H1 (cell line): ENCODE measurements at regions not wholly inside any gene's neighbourhood (a gene's known extent, or its start where the extent isn't known, plus 50 kb on each side); places are given as distances from the start of the nearest gene placed in this dataset.

Experiments used
- BCL11A ChIP-seq, 2 experiments: IDR thresholded peaks; one replicate each; pipeline ENCODE4 v1.6.1; 2011; ENCODE audit warnings: low read depth in 2 of 2, low read length in 2 of 2, mild to moderate bottlenecking in 2 of 2
- BRCA1 ChIP-seq: IDR thresholded peaks from 2 replicates; pipeline ENCODE4 v1.6.1; 2012; ENCODE audit warnings: low read depth, low read length, improper control_type of control experiment
- CREB1 ChIP-seq: IDR thresholded peaks from 2 replicates; pipeline ENCODE4 v1.6.1; 2012; ENCODE audit warnings: inconsistent platforms
- GABPA ChIP-seq: IDR thresholded peaks from 2 replicates; pipeline ENCODE4 v1.6.1; 2011; ENCODE audit warnings: mild to moderate bottlenecking, low read length, moderate library complexity, borderline replicate concordance; ENCODE audit not compliant: insufficient read depth
- KDM4A ChIP-seq: IDR thresholded peaks from one replicate; pipeline ENCODE4 v1.7.1; 2012; ENCODE audit warnings: low read depth, mild to moderate bottlenecking, moderate library complexity, low read length, inconsistent platforms; ENCODE audit not compliant: severe bottlenecking
- NANOG ChIP-seq: IDR thresholded peaks from 2 replicates; pipeline ENCODE4 v1.6.1; 2011; ENCODE audit warnings: low read length, low read depth, mild to moderate bottlenecking, inconsistent platforms; ENCODE audit not compliant: insufficient read depth, poor library complexity, severe bottlenecking
- RNF2 ChIP-seq: fragments of 200-900, 300-1000 bp; sonication (generic); IDR thresholded peaks from 2 replicates; pipeline ENCODE4 v1.7.1; 2016; ENCODE audit warnings: borderline replicate concordance, low read depth, mild to moderate bottlenecking, antibody characterized with exemption, low read length; ENCODE audit not compliant: poor library complexity, severe bottlenecking; ENCODE audit errors: missing control alignments
- SRF ChIP-seq: IDR thresholded peaks from 2 replicates; pipeline ENCODE4 v1.6.1; 2011; ENCODE audit warnings: mild to moderate bottlenecking, low read depth, low read length, moderate library complexity
- TF ChIP-seq, protein P1 (sequence below): IDR thresholded peaks from 2 replicates; pipeline ENCODE4 v1.6.1; 2012; ENCODE audit warnings: inconsistent platforms

DNA sequence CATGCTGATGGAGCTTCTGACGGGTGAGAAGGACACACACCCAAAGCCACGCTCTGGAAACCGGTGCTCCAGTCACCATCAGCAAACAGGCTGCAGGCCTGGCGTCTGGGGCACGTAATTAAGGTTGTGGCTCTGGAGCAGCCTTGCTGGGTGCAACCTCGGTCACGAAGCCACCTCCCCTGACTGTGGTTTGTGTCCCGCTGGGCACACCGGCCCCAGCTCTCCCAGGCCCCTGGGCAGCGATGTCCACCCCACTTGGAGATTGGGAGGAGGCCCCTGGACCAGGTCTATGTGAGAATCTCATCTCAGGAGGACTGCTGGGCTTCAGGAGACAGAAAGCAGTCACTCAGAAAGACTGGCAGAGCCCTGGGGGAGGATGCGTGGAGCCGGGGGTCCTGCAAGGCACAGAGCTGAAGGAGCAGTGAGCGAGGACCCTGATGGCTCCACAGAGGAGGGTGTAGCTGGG is 631.6 kb downstream of the BRD1 start (continued):
- TF ChIP-seq BCL11A (IDR thresholded peaks at IDR 0.05; ENCODE audit: low read depth in 2 of 2, low read length in 2 of 2) (no peak), KDM4A (no peak), SRF (no peak), BRCA1 (no peak), NANOG (no peak), RNF2 (no peak), GABPA (no peak), CREB1 (no peak)
- TF ChIP-seq, protein P1, sequence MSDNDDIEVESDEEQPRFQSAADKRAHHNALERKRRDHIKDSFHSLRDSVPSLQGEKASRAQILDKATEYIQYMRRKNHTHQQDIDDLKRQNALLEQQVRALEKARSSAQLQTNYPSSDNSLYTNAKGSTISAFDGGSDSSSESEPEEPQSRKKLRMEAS: no peak
